ENCODE measurements at regions not wholly inside any gene's neighbourhood (a gene's known extent, or its start where the extent isn't known, plus 50 kb on each side); places are given as distances from the start of the nearest gene placed in this dataset.

DNA sequence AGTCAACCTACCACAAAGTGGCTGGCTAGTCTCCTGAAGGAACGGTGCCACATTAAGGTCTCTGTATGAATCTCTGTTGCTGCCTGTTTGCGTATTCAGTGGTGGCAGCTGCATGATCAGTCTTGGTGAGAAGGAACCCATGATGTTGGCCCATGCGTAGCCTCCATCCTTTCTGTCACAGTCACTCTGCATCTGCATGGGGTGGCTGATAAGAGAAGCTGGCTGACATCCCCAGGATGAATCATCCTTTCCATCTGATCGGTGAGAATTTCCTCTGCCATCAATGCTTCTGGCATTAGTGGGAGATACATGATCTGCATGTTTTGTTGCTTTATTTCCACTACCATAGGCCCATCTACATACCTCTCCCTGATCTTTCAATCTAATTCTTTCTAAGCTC lies 199.0 kb upstream of the NECTIN1 start:
- H3K4me3 ChIP-seq (ENCODE audit: insufficient read depth, low read depth, low read length) = no peak overlapping the region
- no peak overlapping the region for H3K14ac ChIP-seq (replicated peaks; ENCODE audit: low read depth, low read length)
- H3K23ac ChIP-seq (ENCODE audit: low read depth, low read length) = no peak overlapping the region
- no peaks in the 10 kb centered on the region for H3K4me1 ChIP-seq (ENCODE audit: control insufficient read depth, insufficient read depth, low read length)
- H4K91ac ChIP-seq (ENCODE audit: insufficient read depth, low read depth, low read length) = no peak overlapping the region
- no peak overlapping the region for H3K18ac ChIP-seq (ENCODE audit: low read depth, low read length)
- H2AK9ac ChIP-seq (replicated peaks; ENCODE audit: low read depth, low read length, poor library complexity) = no peak overlapping the region
- POLR2A ChIA-PET (ENCODE audit: unreplicated experiment) = no interaction called here
- H3K4ac ChIP-seq (ENCODE audit: low read depth, low read length) = no peak overlapping the region
- dilution Hi-C loops (cut with HindIII; ENCODE audit: low sequenced_read_pairs, unreplicated experiment) = no loop called here
- DNase-seq (no peak), ATAC-seq (ENCODE audit: low read depth) (no peak)
- no CpG with 5 or more reads among the region's 4 CpGs for WGBS, 2 experiments (ENCODE audit: extremely low coverage in 2 of 2, insufficient read length in 1 of 2)
- no peaks in the 10 kb centered on the region for H3K36me3 ChIP-seq (ENCODE audit: control insufficient read depth, insufficient read depth, low read length)
- no peak overlapping the region for H3K56ac ChIP-seq (ENCODE audit: extremely low read depth, insufficient read depth, low read length)
- H4K20me1 ChIP-seq (ENCODE audit: insufficient read depth, low read length) = no peaks in the 10 kb centered on the region
- no peak overlapping the region for H2AFZ ChIP-seq (replicated peaks; ENCODE audit: low read length, poor library complexity)
- no peak overlapping the region for H3K4me2 ChIP-seq (ENCODE audit: low read depth, low read length)
- in situ Hi-C loops (cut with MboI; ENCODE audit: low sequenced_read_pairs) = no loop called here
- no peaks in the 10 kb centered on the region for H3K9me1 ChIP-seq (ENCODE audit: insufficient read depth, low read length)
- no peak overlapping the region for H2BK120ac ChIP-seq (ENCODE audit: low read depth, low read length)
- no peak overlapping the region for H4K5ac ChIP-seq (ENCODE audit: low read depth, low read length)
- TF ChIP-seq FOS (IDR thresholded peaks at IDR 0.05; ENCODE audit: low read depth, low read length) (no peak), SMC3 (IDR thresholded peaks at IDR 0.05; ENCODE audit: low read depth, low read length) (no peak)
- H2AK5ac ChIP-seq (ENCODE audit: low read depth, low read length) = no peak overlapping the region
- H2BK15ac ChIP-seq (ENCODE audit: low read depth, low read length) = no peak overlapping the region
- intact Hi-C loops (cut with micrococcal nuclease) = no loop called here
- H3K27ac ChIP-seq (ENCODE audit: insufficient read depth, low read length) = no peak overlapping the region
- H3K27me3 ChIP-seq (ENCODE audit: control insufficient read depth, insufficient read depth, low read length) = peaks cover 4% of the 10 kb centered on the region; the same call in 1 of the 2 replicates
- H2BK5ac ChIP-seq (ENCODE audit: low read depth, low read length, poor library complexity, severe bottlenecking) = no peak overlapping the region
- H3K9me3 ChIP-seq (ENCODE audit: control insufficient read depth, insufficient read depth, low read length) = no peaks in the 10 kb centered on the region
- no peak overlapping the region for H2BK20ac ChIP-seq (ENCODE audit: low read depth, low read length)
- H3K9ac ChIP-seq (ENCODE audit: low read depth, low read length) = no peak overlapping the region
- CTCF ChIA-PET = no interaction called here
- BruUV-seq (replicated peaks) = no TSS peak
- no peak overlapping the region for H4K8ac ChIP-seq (ENCODE audit: low read depth in 2 of 2, low read length in 2 of 2)
- H3K79me1 ChIP-seq (ENCODE audit: low read depth in 1 of 2, low read length in 2 of 2) = no peaks in the 10 kb centered on the region

Measured in IMR-90 (cell line).